AG09309 (cell line): ENCODE measurements at regions not wholly inside any gene's neighbourhood (a gene's known extent, or its start where the extent isn't known, plus 50 kb on each side); places are given as distances from the start of the nearest gene placed in this dataset.

ENCODE experiments used
- DNase-seq: peaks from one replicate; pipeline ENCODE4 v3.0.0-alpha.2; 2010; ENCODE audit warnings: low read depth
- H3K4me3 ChIP-seq: 2 replicates; pipeline ENCODE4 v1.5.1; 2011; ENCODE audit warnings: mild to moderate bottlenecking, low read depth, low read length, moderate library complexity; ENCODE audit not compliant: control insufficient read depth
- CTCF ChIP-seq: IDR thresholded peaks from 2 replicates; pipeline ENCODE4 v1.5.1; 2011; ENCODE audit warnings: mild to moderate bottlenecking, low read depth, low read length, inconsistent platforms; ENCODE audit not compliant: insufficient read depth, control insufficient read depth; ENCODE audit errors: missing control alignments

DNA sequence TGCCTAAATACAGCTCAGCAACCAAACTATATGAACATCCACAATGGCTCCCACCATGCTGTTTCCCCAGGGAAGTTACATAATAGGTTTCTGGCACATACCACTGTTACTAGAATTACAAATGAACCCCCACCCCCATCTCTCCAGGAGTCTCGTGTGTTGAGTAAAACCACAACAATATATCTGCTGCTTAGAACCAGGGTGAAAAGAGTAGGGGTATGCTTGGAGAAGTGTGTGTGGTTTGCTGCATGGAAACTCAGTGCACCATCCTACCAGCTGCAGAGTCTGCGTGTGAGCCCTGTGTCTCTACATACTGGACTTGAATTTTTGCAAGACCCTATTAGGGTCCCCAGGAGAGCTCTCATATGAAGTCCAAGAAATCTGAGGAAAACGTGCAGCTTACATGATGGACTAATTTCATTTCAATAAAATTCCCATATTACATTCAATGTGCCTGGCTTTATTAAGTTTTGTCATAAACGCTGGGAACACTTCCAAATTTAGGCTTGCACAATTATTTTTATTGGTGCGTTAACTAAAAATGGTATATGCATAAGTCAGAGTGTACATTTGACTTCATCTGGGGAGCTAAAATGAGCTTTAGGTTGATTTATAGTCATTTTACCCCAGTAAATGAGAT, 104.5 kb upstream of the NFIB start:
- no peak for DNase-seq
- no peak overlapping the region for H3K4me3 ChIP-seq
- no peak for TF ChIP-seq CTCF

GRCh38 chr9:14417237-14417636, 103.3 kb upstream of the NFIB start:
- H3K4me3 ChIP-seq = no peak overlapping the region
- DNase-seq = no peak
- TF ChIP-seq CTCF = no peak

DNA sequence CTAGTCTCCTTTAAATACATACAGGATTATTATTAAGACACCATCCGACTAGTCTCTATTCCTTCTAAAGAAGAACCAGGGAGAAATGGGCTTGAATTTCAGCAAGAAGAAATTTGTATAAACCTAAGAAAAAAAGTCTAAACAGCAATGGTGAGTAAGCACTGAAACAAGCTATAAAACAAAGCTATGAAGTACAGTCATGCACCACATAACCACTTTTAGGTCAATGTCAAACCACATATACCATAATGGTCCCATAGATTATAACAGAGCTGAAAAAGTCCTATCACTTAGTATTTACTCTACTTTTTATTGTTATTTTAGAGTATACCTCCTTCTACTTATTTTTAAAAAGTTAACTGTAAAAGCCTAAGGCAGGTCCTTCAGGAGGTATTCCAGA, 102.0 kb upstream of the NFIB start:
- TF ChIP-seq CTCF = no peak
- no peak overlapping the region for H3K4me3 ChIP-seq
- DNase-seq = no peak

- no peak for TF ChIP-seq CTCF
- no peak for DNase-seq
- no peak overlapping the region for H3K4me3 ChIP-seq
These were observed 99.9 kb upstream of the NFIB start for GRCh38 chr9:14413812-14414211.

GRCh38 chr9:14412775-14413174, 98.8 kb upstream of the NFIB start:
- no peak for DNase-seq
- TF ChIP-seq CTCF = no peak

GRCh38 chr9:14406463-14406862, 92.5 kb upstream of the NFIB start:
- H3K4me3 ChIP-seq = no peak overlapping the region
- TF ChIP-seq CTCF = no peak
- DNase-seq = no peak

More at GRCh38 chr9:14412775-14413174, 98.8 kb upstream of the NFIB start:
- no peak overlapping the region for H3K4me3 ChIP-seq
